ENCODE measurements at regions not wholly inside any gene's neighbourhood (a gene's known extent, or its start where the extent isn't known, plus 50 kb on each side); places are given as distances from the start of the nearest gene placed in this dataset.

- no peak for DNase-seq
Measured at GRCh38 chrX:45722471-45722870, 521.8 kb upstream of the DIPK2B start.

- no peak for DNase-seq
Measured at GRCh38 chrX:45719751-45720501, 519.2 kb upstream of the DIPK2B start.

GRCh38 chrX:45718676-45719075 is 518.0 kb upstream of the DIPK2B start:
- DNase-seq = no peak

GRCh38 chrX:45716750-45717149 is 516.1 kb upstream of the DIPK2B start:
- no peak for DNase-seq

- DNase-seq = no peak
Measured at GRCh38 chrX:45715748-45716147, 515.1 kb upstream of the DIPK2B start.

GRCh38 chrX:45714866-45715265 is 514.2 kb upstream of the DIPK2B start:
- DNase-seq = peak; percentile 4 to 16

GRCh38 chrX:45712067-45712466 is 511.4 kb upstream of the DIPK2B start:
- DNase-seq = no peak

- no peak for DNase-seq
Measured at GRCh38 chrX:45711231-45711630, 510.6 kb upstream of the DIPK2B start.

- peak; percentile 18 to 26 for DNase-seq
Measured at GRCh38 chrX:45710081-45710801, 509.6 kb upstream of the DIPK2B start.

GRCh38 chrX:45709381-45709780 is 508.7 kb upstream of the DIPK2B start:
- DNase-seq = no peak

- DNase-seq = no peak
Measured at GRCh38 chrX:45699158-45699557, 498.5 kb upstream of the DIPK2B start.

GRCh38 chrX:45697591-45697990 is 496.9 kb upstream of the DIPK2B start:
- no peak for DNase-seq

GRCh38 chrX:45696736-45697135 is 496.1 kb upstream of the DIPK2B start:
- DNase-seq = no peak

- DNase-seq = no peak
Measured at GRCh38 chrX:45689971-45690370, 489.3 kb upstream of the DIPK2B start.

- no peak for DNase-seq
Measured at GRCh38 chrX:45683914-45684313, 483.2 kb upstream of the DIPK2B start.

GRCh38 chrX:45681891-45682290 is 481.2 kb upstream of the DIPK2B start:
- DNase-seq = no peak

GRCh38 chrX:45669715-45670340 is 469.2 kb upstream of the DIPK2B start:
- DNase-seq = no peak

- no peak for DNase-seq
Measured at GRCh38 chrX:45668686-45669443, 468.2 kb upstream of the DIPK2B start.

GRCh38 chrX:45667666-45668065 is 467.0 kb upstream of the DIPK2B start:
- DNase-seq = no peak

- DNase-seq = no peak
Measured at GRCh38 chrX:45664727-45665290, 464.1 kb upstream of the DIPK2B start.

GRCh38 chrX:45660477-45660876 is 459.8 kb upstream of the DIPK2B start:
- DNase-seq = no peak

GRCh38 chrX:45633419-45633818 is 432.7 kb upstream of the DIPK2B start:
- no peak for DNase-seq

GRCh38 chrX:45632506-45632905 is 431.8 kb upstream of the DIPK2B start:
- no peak for DNase-seq
